ENCODE measurements at regions not wholly inside any gene's neighbourhood (a gene's known extent, or its start where the extent isn't known, plus 50 kb on each side); places are given as distances from the start of the nearest gene placed in this dataset.

- TF ChIP-seq CTCF (conservative IDR thresholded peaks at IDR 0.05; ENCODE audit: low read depth, low read length) (no peak), EZH2 (IDR thresholded peaks at IDR 0.05; ENCODE audit: borderline replicate concordance, low read depth, low read length, poor library complexity, severe bottlenecking) (no peak)
Observed at GRCh38 chr5:75985077-75985476, 98.1 kb upstream of the SV2C start.
